Breast epithelium (tissue), 4 donors: ENCODE measurements at regions not wholly inside any gene's neighbourhood (a gene's known extent, or its start where the extent isn't known, plus 50 kb on each side); places are given as distances from the start of the nearest gene placed in this dataset.

Experiments
- DNase-seq, 2 donors: peaks; one replicate each; pipeline ENCODE4 v3.0.0-alpha.2; 2019; ENCODE audit warnings: low spot score in 2 of 2
- H3K27ac ChIP-seq, 2 donors: fragments of 200-600 bp; sonication (generic) in 1 of 2; one replicate each; pipeline ENCODE4 v1.5.1; 2016 to 2019; ENCODE audit warnings: mild to moderate bottlenecking in 1 of 2
- H3K27me3 ChIP-seq, 2 donors: fragments of 200-600 bp; sonication (generic) in 1 of 2; one replicate each; pipeline versions ENCODE4 v1.5.1 to v1.6.0; 2017 to 2019; ENCODE audit warnings: control low read depth in 1 of 2, mild to moderate bottlenecking in 1 of 2
- H3K36me3 ChIP-seq: fragments of 200-600 bp; one replicate; pipeline ENCODE4 v1.5.1; 2019
- H3K4me1 ChIP-seq, 2 donors: fragments of 200-600 bp; sonication (generic); one replicate each; pipeline ENCODE4 v1.5.1; 2016 to 2019; ENCODE audit warnings: control low read depth in 1 of 2
- H3K4me3 ChIP-seq, 3 donors: fragments of 200-600 bp; sonication (generic); 1 replicate in 2 of 3; 2 replicates in 1 of 3; pipeline ENCODE4 v1.5.1; 2016 to 2019; ENCODE audit warnings: mild to moderate bottlenecking in 3 of 3, moderate library complexity in 2 of 3
- H3K9me3 ChIP-seq, 2 donors: fragments of 200-600 bp; sonication (generic) in 1 of 2; one replicate each; pipeline ENCODE4 v1.5.1; 2016 to 2019; ENCODE audit warnings: control low read depth in 1 of 2
- CTCF ChIP-seq, 3 donors: fragments of 450-650 bp; IDR thresholded peaks; one replicate each; pipeline ENCODE4 v1.5.1; 2016 to 2017; ENCODE audit warnings: antibody characterized with exemption in 3 of 3, mild to moderate bottlenecking in 3 of 3, moderate library complexity in 3 of 3
- POLR2A ChIP-seq: fragments of 450-650 bp; IDR thresholded peaks from one replicate; pipeline ENCODE4 v1.6.1; 2016; ENCODE audit warnings: antibody characterized with exemption, mild to moderate bottlenecking, moderate library complexity
- POLR2AphosphoS5 ChIP-seq, 3 donors: sonication (generic); formaldehyde crosslinking; IDR thresholded peaks; one replicate each; pipeline ENCODE4 v1.6.1; 2017; ENCODE audit warnings: antibody characterized with exemption in 3 of 3
- intact Hi-C: fragments of 100-400 bp; cut with DNase I; formaldehyde crosslinking; loops from one replicate; pipeline ENCODE4 v1.15.1; 2023; ENCODE audit warnings: low total_unique reads

GRCh38 chr3:182722907-182723306, 70.4 kb upstream of the ATP11B start:
- intact Hi-C loops = no loop called here
- DNase-seq = no peak
- no peaks in the 10 kb centered on the region for H3K4me1 ChIP-seq
- H3K27ac ChIP-seq = no peak overlapping the region
- no peak for TF ChIP-seq POLR2AphosphoS5 (IDR thresholded peaks at IDR 0.05)
- no peak for TF ChIP-seq CTCF (IDR thresholded peaks at IDR 0.05)
- TF ChIP-seq POLR2A = no peak
- no peaks in the 10 kb centered on the region for H3K27me3 ChIP-seq
- H3K9me3 ChIP-seq = no peaks in the 10 kb centered on the region
- no peak overlapping the region for H3K4me3 ChIP-seq
- H3K36me3 ChIP-seq = no peaks in the 10 kb centered on the region

- Histone ChIP-seq H3K4me1 (no peaks in the 10 kb centered on the region), H3K27ac (no peak overlapping the region), H3K27me3 (no peaks in the 10 kb centered on the region), H3K9me3 (no peaks in the 10 kb centered on the region), H3K4me3 (no peak overlapping the region), H3K36me3 (no peaks in the 10 kb centered on the region)
- no peak for TF ChIP-seq CTCF (IDR thresholded peaks at IDR 0.05)
- no peak for TF ChIP-seq POLR2A
- no peak for TF ChIP-seq POLR2AphosphoS5 (IDR thresholded peaks at IDR 0.05)
- no peak for DNase-seq
- intact Hi-C loops = no loop called here
Observed at GRCh38 chr3:182723596-182723995, 69.7 kb upstream of the ATP11B start.

- no peaks in the 10 kb centered on the region for H3K9me3 ChIP-seq
- no peaks in the 10 kb centered on the region for H3K27me3 ChIP-seq
- H3K27ac ChIP-seq = no peak overlapping the region
- peak overlapping the region in 1 of 3 donors; percentile 17 for H3K4me3 ChIP-seq
- H3K36me3 ChIP-seq = no peaks in the 10 kb centered on the region
- intact Hi-C loops = no loop called here
- DNase-seq = no peak
- TF ChIP-seq POLR2A = no peak
- TF ChIP-seq CTCF (IDR thresholded peaks at IDR 0.05) = no peak
- no peak for TF ChIP-seq POLR2AphosphoS5 (IDR thresholded peaks at IDR 0.05)
- H3K4me1 ChIP-seq = no peaks in the 10 kb centered on the region
Observed at GRCh38 chr3:182725372-182726251, 67.7 kb upstream of the ATP11B start.

- Histone ChIP-seq H3K27ac (no peak overlapping the region), H3K4me3 (peak overlapping the region in 1 of 3 donors; percentile 17), H3K27me3 (no peaks in the 10 kb centered on the region), H3K36me3 (no peaks in the 10 kb centered on the region), H3K9me3 (no peaks in the 10 kb centered on the region), H3K4me1 (no peaks in the 10 kb centered on the region)
- TF ChIP-seq POLR2A = no peak
- no peak for TF ChIP-seq CTCF (IDR thresholded peaks at IDR 0.05)
- TF ChIP-seq POLR2AphosphoS5 (IDR thresholded peaks at IDR 0.05) = no peak
- intact Hi-C loops = no loop called here
- DNase-seq = no peak
Observed at GRCh38 chr3:182726258-182727142, 66.8 kb upstream of the ATP11B start.

GRCh38 chr3:182728238-182728637, 65.1 kb upstream of the ATP11B start:
- Histone ChIP-seq H3K27me3 (no peaks in the 10 kb centered on the region), H3K4me1 (no peaks in the 10 kb centered on the region), H3K36me3 (no peaks in the 10 kb centered on the region), H3K9me3 (no peaks in the 10 kb centered on the region), H3K27ac (no peak overlapping the region), H3K4me3 (no peak overlapping the region)
- intact Hi-C loops = no loop called here
- TF ChIP-seq POLR2AphosphoS5 (IDR thresholded peaks at IDR 0.05) (no peak), CTCF (IDR thresholded peaks at IDR 0.05) (no peak), POLR2A (no peak)
- DNase-seq = no peak
